A673 (cell line): ENCODE measurements at regions not wholly inside any gene's neighbourhood (a gene's known extent, or its start where the extent isn't known, plus 50 kb on each side); places are given as distances from the start of the nearest gene placed in this dataset.

Experiments used
- CTCF ChIP-seq: fragments of 300-800, 200-600 bp; sonication (generic); conservative IDR thresholded peaks from 2 replicates; pipeline ENCODE4 v1.5.1; 2017; ENCODE audit warnings: low read depth, mild to moderate bottlenecking, antibody characterized with exemption, low read length, moderate library complexity, mixed read lengths
- EZH2 ChIP-seq: fragments of 200-600 bp; sonication (generic); IDR thresholded peaks from 2 replicates; pipeline ENCODE4 v1.6.1; 2017; ENCODE audit warnings: borderline replicate concordance, low read depth, mild to moderate bottlenecking, mixed read lengths, antibody characterized with exemption, low read length; ENCODE audit not compliant: poor library complexity, severe bottlenecking

DNA sequence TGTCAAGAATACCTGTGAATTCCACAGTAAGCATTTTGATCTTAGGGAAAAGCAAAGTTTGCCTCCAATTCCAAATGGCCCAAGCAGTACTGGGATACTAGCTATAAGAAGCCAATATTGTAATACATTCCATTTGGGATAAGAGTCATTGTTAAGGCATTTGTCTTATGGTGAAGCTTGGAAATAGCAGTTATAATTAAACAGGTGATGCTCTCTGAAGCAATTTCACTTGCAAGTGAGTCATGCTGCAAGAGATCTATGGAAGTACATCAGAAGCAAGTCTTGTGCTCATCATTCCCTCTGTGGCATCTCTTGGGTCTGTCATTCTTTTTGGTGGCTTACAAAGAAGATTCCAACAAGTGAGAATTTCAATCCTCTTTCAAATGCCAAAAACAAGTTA is 386.4 kb upstream of the RPS6KA3 start:
- TF ChIP-seq CTCF (no peak), EZH2 (no peak)
